IMR-90 (cell line): ENCODE measurements at regions not wholly inside any gene's neighbourhood (a gene's known extent, or its start where the extent isn't known, plus 50 kb on each side); places are given as distances from the start of the nearest gene placed in this dataset.

Experiments used
- ATAC-seq: fragments of 200-7000 bp; cut with Tn5 transposase; 2 replicates; pipeline ENCODE4 v1.9.1; 2020; ENCODE audit warnings: low read depth, mild to moderate bottlenecking, moderate library complexity
- BruUV-seq: library from RNA; stranded (reverse); fragments of 400-500 nt; replicated peaks from 2 replicates; lab custom pipeline; 2021; lab: Mats Ljungman, UMichigan
- CTCF ChIA-PET: fragments of 300-600 bp; formaldehyde crosslinking; extraction: SDS; loops from one replicate; lab custom pipeline; 2021; ENCODE audit warnings: antibody characterized with exemption; lab: Yijun Ruan, JAX
- POLR2A ChIA-PET: fragments of 300-600 bp; sonication (Branson Sonifier 250); formaldehyde crosslinking; loops from one replicate; lab custom pipeline; 2022; ENCODE audit warnings: antibody characterized with exemption; ENCODE audit not compliant: unreplicated experiment; lab: Charles Lee
- DNase-seq: peaks from one replicate; pipeline ENCODE4 v3.0.0; 2013
- H2AFZ ChIP-seq: replicated peaks from 2 replicates; pipeline ENCODE3; 2013; ENCODE audit warnings: low read length, mild to moderate bottlenecking; ENCODE audit not compliant: poor library complexity
- H2AK5ac ChIP-seq: 2 replicates; pipeline ENCODE4 v1.6.1; 2013; ENCODE audit warnings: low read depth, low read length, inconsistent platforms
- H2AK9ac ChIP-seq: replicated peaks from 2 replicates; pipeline ENCODE3; 2013; ENCODE audit warnings: mild to moderate bottlenecking, low read depth, low read length, moderate library complexity; ENCODE audit not compliant: poor library complexity
- H2BK120ac ChIP-seq: 2 replicates; pipeline ENCODE4 v1.6.1; 2013; ENCODE audit warnings: low read depth, low read length, inconsistent platforms
- H2BK15ac ChIP-seq: 3 replicates; pipeline ENCODE4 v1.6.1; 2013; ENCODE audit warnings: low read depth, low read length, inconsistent platforms
- H2BK20ac ChIP-seq: 2 replicates; pipeline ENCODE4 v1.6.1; 2013; ENCODE audit warnings: low read depth, mild to moderate bottlenecking, inconsistent platforms, low read length, moderate library complexity
- H2BK5ac ChIP-seq: 2 replicates; pipeline ENCODE4 v1.6.1; 2013; ENCODE audit warnings: mild to moderate bottlenecking, low read depth, low read length, inconsistent platforms; ENCODE audit not compliant: poor library complexity, severe bottlenecking
- H3K14ac ChIP-seq: replicated peaks from 2 replicates; pipeline ENCODE4 v1.6.1; 2013; ENCODE audit warnings: low read depth, low read length, inconsistent platforms
- H3K18ac ChIP-seq: 2 replicates; pipeline ENCODE4 v1.6.1; 2013; ENCODE audit warnings: low read depth, low read length, control low read depth
- H3K23ac ChIP-seq: 2 replicates; pipeline ENCODE4 v1.6.1; 2013; ENCODE audit warnings: low read depth, low read length, inconsistent platforms
- H3K27ac ChIP-seq: 2 replicates; pipeline ENCODE4 v1.5.1; 2013; ENCODE audit warnings: mild to moderate bottlenecking, control low read depth, low read length; ENCODE audit not compliant: insufficient read depth
- H3K27me3 ChIP-seq: 2 replicates; pipeline ENCODE4 v1.6.1; 2013; ENCODE audit warnings: low read length; ENCODE audit not compliant: control insufficient read depth, insufficient read depth
- H3K36me3 ChIP-seq: 2 replicates; pipeline ENCODE4 v1.6.1; 2013; ENCODE audit warnings: low read length, mixed read lengths; ENCODE audit not compliant: control insufficient read depth, insufficient read depth
- H3K4ac ChIP-seq: 2 replicates; pipeline ENCODE4 v1.6.1; 2013; ENCODE audit warnings: low read depth, low read length, inconsistent platforms
- H3K4me1 ChIP-seq: 2 replicates; pipeline ENCODE4 v1.6.1; 2013; ENCODE audit warnings: low read length, mixed read lengths; ENCODE audit not compliant: control insufficient read depth, insufficient read depth
- H3K4me2 ChIP-seq: 2 replicates; pipeline ENCODE4 v1.6.1; 2013; ENCODE audit warnings: low read depth, mild to moderate bottlenecking, control low read depth, low read length, moderate library complexity
- H3K4me3 ChIP-seq: 2 replicates; pipeline ENCODE4 v1.5.1; 2013; ENCODE audit warnings: low read depth, mild to moderate bottlenecking, control low read depth, low read length, moderate library complexity; ENCODE audit not compliant: insufficient read depth
- H3K56ac ChIP-seq: 2 replicates; pipeline ENCODE4 v1.6.1; 2013; ENCODE audit warnings: low read length, inconsistent platforms; ENCODE audit not compliant: insufficient read depth; ENCODE audit errors: extremely low read depth
- H3K79me1 ChIP-seq, 2 experiments: 2 replicates each; pipeline ENCODE4 v1.6.1; 2013; ENCODE audit warnings: low read length in 2 of 2, inconsistent platforms in 1 of 2, low read depth in 1 of 2
- H3K9ac ChIP-seq: 2 replicates; pipeline ENCODE4 v1.6.1; 2013; ENCODE audit warnings: low read depth, low read length, control low read depth
- H3K9me1 ChIP-seq: 2 replicates; pipeline ENCODE4 v1.6.1; 2013; ENCODE audit warnings: low read length, inconsistent platforms; ENCODE audit not compliant: insufficient read depth
- H3K9me3 ChIP-seq: 2 replicates; pipeline ENCODE4 v1.6.1; 2013; ENCODE audit warnings: low read length; ENCODE audit not compliant: control insufficient read depth, insufficient read depth
- H4K20me1 ChIP-seq: 2 replicates; pipeline ENCODE4 v1.6.1; 2013; ENCODE audit warnings: low read length, inconsistent platforms; ENCODE audit not compliant: insufficient read depth
- H4K5ac ChIP-seq: 2 replicates; pipeline ENCODE4 v1.6.1; 2013; ENCODE audit warnings: mild to moderate bottlenecking, low read depth, low read length, control low read depth
- H4K8ac ChIP-seq, 2 experiments: 2 replicates each; pipeline ENCODE4 v1.6.1; 2013; ENCODE audit warnings: low read depth in 2 of 2, low read length in 2 of 2, control low read depth in 1 of 2, inconsistent platforms in 1 of 2
- H4K91ac ChIP-seq: 2 replicates; pipeline ENCODE4 v1.6.1; 2013; ENCODE audit warnings: low read depth, low read length, inconsistent platforms; ENCODE audit not compliant: insufficient read depth
- CEBPB ChIP-seq: IDR thresholded peaks from 2 replicates; pipeline ENCODE4 v1.6.1; 2012; ENCODE audit warnings: low read depth, low read length, improper control_type of control experiment
- CHD1 ChIP-seq: IDR thresholded peaks from 2 replicates; pipeline ENCODE4 v1.6.1; 2012; ENCODE audit warnings: low read depth, low read length, improper control_type of control experiment
- MAFK ChIP-seq: IDR thresholded peaks from 2 replicates; pipeline ENCODE4 v1.6.1; 2012; ENCODE audit warnings: low read depth, low read length, improper control_type of control experiment
- MXI1 ChIP-seq: IDR thresholded peaks from 2 replicates; pipeline ENCODE4 v1.6.1; 2012; ENCODE audit warnings: low read depth, mild to moderate bottlenecking, low read length, moderate library complexity, borderline replicate concordance
- RAD21 ChIP-seq: IDR thresholded peaks from 2 replicates; pipeline ENCODE4 v1.6.1; 2012; ENCODE audit warnings: low read length, improper control_type of control experiment
- RCOR1 ChIP-seq: IDR thresholded peaks from 2 replicates; pipeline ENCODE4 v1.6.1; 2012; ENCODE audit warnings: mild to moderate bottlenecking, low read length, improper control_type of control experiment; ENCODE audit not compliant: insufficient replicate concordance
- RFX5 ChIP-seq: IDR thresholded peaks from 2 replicates; pipeline ENCODE4 v1.8.0; 2012; ENCODE audit warnings: low read depth, mild to moderate bottlenecking, low read length, moderate library complexity
- USF2 ChIP-seq: fragments of 150-350 bp; IDR thresholded peaks from 2 replicates; pipeline ENCODE4 v1.6.1; 2017; ENCODE audit warnings: mild to moderate bottlenecking, antibody characterized with exemption, low read length, low read depth
- WGBS, 2 experiments: methylation state at CpG; one replicate each; pipeline versions ENCODE4 v1.1.5 to v1.1.7; 2013; ENCODE audit warnings: missing lambda C conversion rate in 2 of 2; ENCODE audit not compliant: insufficient read length in 1 of 2; ENCODE audit errors: extremely low coverage in 2 of 2; 5-methylcytosine and 5-hydroxymethylcytosine counted together
- dilution Hi-C: fragments of 300-500 bp; cut with HindIII; formaldehyde crosslinking; loops from one replicate; pipeline ENCODE4 v1.14.3; 2018; ENCODE audit warnings: low sequenced_read_pairs; ENCODE audit not compliant: unreplicated experiment
- in situ Hi-C: fragments of 300-500 bp; cut with MboI; formaldehyde crosslinking; loops from 3 replicates; pipeline ENCODE4 v1.14.3; 2019; ENCODE audit warnings: low sequenced_read_pairs, inconsistent platforms, mixed read lengths
- intact Hi-C: fragments of 100-400 bp; cut with micrococcal nuclease; formaldehyde crosslinking; loops from 2 replicates; pipeline ENCODE4 v1.10.0; 2022

- WGBS, 2 experiments, result no CpG with 5 or more reads among the region's 2 CpGs
- H3K4me3 ChIP-seq, result no peak overlapping the region
- dilution Hi-C loops (no loop called here), in situ Hi-C loops (no loop called here), intact Hi-C loops (no loop called here)
- H3K18ac ChIP-seq, result no peak overlapping the region
- ChIA-PET CTCF (no interaction called here), POLR2A (no interaction called here)
- no peak for TF ChIP-seq RFX5
- no peak for TF ChIP-seq RCOR1
- no peak for TF ChIP-seq CHD1
- TF ChIP-seq RAD21, result no peak
- TF ChIP-seq MAFK, result no peak
- TF ChIP-seq CEBPB, result no peak
- no peak for TF ChIP-seq USF2
- TF ChIP-seq MXI1, result no peak
- H4K8ac ChIP-seq, result no peak overlapping the region
- H3K27me3 ChIP-seq, result no peaks in the 10 kb centered on the region
- no peak overlapping the region for H2BK120ac ChIP-seq
- H3K56ac ChIP-seq, result no peak overlapping the region
- H3K4me1 ChIP-seq, result 0 out of 2 replicates have a peak, but pooled peaks cover 1% of the 10 kb centered on the region
- no peak overlapping the region for H2BK5ac ChIP-seq
- H2BK20ac ChIP-seq, result no peak overlapping the region
- DNase-seq (no peak), ATAC-seq (no peak)
- no peak overlapping the region for H3K23ac ChIP-seq
- H4K91ac ChIP-seq, result no peak overlapping the region
- H3K27ac ChIP-seq, result no peak overlapping the region
- no peak overlapping the region for H3K4ac ChIP-seq
- H3K9me3 ChIP-seq, result no peaks in the 10 kb centered on the region
- no TSS peak for BruUV-seq
- no peak overlapping the region for H3K14ac ChIP-seq
- no peak overlapping the region for H3K4me2 ChIP-seq
- H3K36me3 ChIP-seq, result no peaks in the 10 kb centered on the region
- H4K20me1 ChIP-seq, result no peaks in the 10 kb centered on the region
- H2AFZ ChIP-seq, result peak overlapping the region; percentile 13
- no peak overlapping the region for H2AK9ac ChIP-seq
- no peaks in the 10 kb centered on the region for H3K79me1 ChIP-seq
- no peak overlapping the region for H4K5ac ChIP-seq
- H3K9me1 ChIP-seq, result 0 out of 2 replicates have a peak, but pooled peaks cover 4% of the 10 kb centered on the region
- no peak overlapping the region for H2AK5ac ChIP-seq
- H2BK15ac ChIP-seq, result no peak overlapping the region
- H3K9ac ChIP-seq, result no peak overlapping the region
Measured at GRCh38 chrX:20451929-20452328, 185.2 kb upstream of the RPS6KA3 start.
